K562 (cell line): ENCODE measurements at regions not wholly inside any gene's neighbourhood (a gene's known extent, or its start where the extent isn't known, plus 50 kb on each side); places are given as distances from the start of the nearest gene placed in this dataset.

Source experiments
- ATAC-seq: fragments of 200-7000 bp; cut with Tn5 transposase; 3 replicates; pipeline ENCODE4 v1.9.1; 2020; ENCODE audit warnings: moderate library complexity
- BruUV-seq: library from RNA; stranded (reverse); fragments of 400-500 nt; replicated peaks from 2 replicates; lab custom pipeline; 2021; lab: Mats Ljungman, UMichigan
- CTCF ChIA-PET: fragments of 300-600 bp; formaldehyde crosslinking; extraction: SDS; loops from one replicate; lab custom pipeline; 2021; ENCODE audit warnings: low intra/inter-chr PET ratio; lab: Yijun Ruan, JAX
- POLR2A ChIA-PET: fragments of 300-600, 350-650 bp; sonication (Branson Sonifier 250); formaldehyde crosslinking; extraction: SDS; loops from one replicate; lab custom pipeline; 2021; ENCODE audit warnings: antibody characterized with exemption, inconsistent platforms; lab: Yijun Ruan, JAX
- DNase-seq, 4 experiments: peaks; one replicate each; pipeline versions ENCODE4 v3.0.0 to v3.0.0-alpha.2; 2011 to 2018; ENCODE audit warnings: low spot score in 3 of 4, mixed read lengths in 3 of 4; ENCODE audit errors: extremely low read depth in 1 of 4
- FAIRE-seq: peaks from 2 replicates; lab custom pipeline; 2011; peaks lifted over from hg19 to GRCh38; lab: Jason Lieb, UNC
- H2AFZ ChIP-seq: 2 replicates; pipeline ENCODE4 v1.6.0; 2011; ENCODE audit warnings: low read depth, low read length, control low read depth, inconsistent platforms
- H3K27ac ChIP-seq: fragments of 200-600 bp; 3 replicates; pipeline ENCODE4 v1.8.0; 2011; ENCODE audit warnings: low read depth, mild to moderate bottlenecking, control low read depth, inconsistent platforms, low read length, moderate library complexity, mixed read lengths; ENCODE audit errors: extremely low read depth
- H3K27me3 ChIP-seq, 2 experiments: fragments of 300-600 bp in 1 of 2; 2 replicates in 1 of 2; 3 replicates in 1 of 2; pipeline versions ENCODE4 v1.6.0 to v1.8.0; 2011; ENCODE audit warnings: inconsistent platforms in 2 of 2, low read length in 2 of 2, mild to moderate bottlenecking in 1 of 2, mixed read lengths in 1 of 2, moderate library complexity in 1 of 2; ENCODE audit not compliant: control insufficient read depth in 2 of 2, insufficient read depth in 2 of 2
- H3K36me3 ChIP-seq: fragments of 300-600 bp; 3 replicates; pipeline ENCODE4 v1.8.0; 2011; ENCODE audit warnings: mild to moderate bottlenecking, low read length, inconsistent platforms; ENCODE audit not compliant: control insufficient read depth, insufficient read depth
- H3K4me1 ChIP-seq, 2 experiments: fragments of 200-600 bp in 1 of 2; replicated peaks in 1 of 2; 2 replicates in 1 of 2; 3 replicates in 1 of 2; pipeline versions ENCODE4 v1.5.1 to v1.8.0; 2011; ENCODE audit warnings: inconsistent platforms in 2 of 2, low read length in 2 of 2, mild to moderate bottlenecking in 1 of 2, mixed read lengths in 1 of 2, moderate library complexity in 1 of 2; ENCODE audit not compliant: control insufficient read depth in 2 of 2, insufficient read depth in 2 of 2
- H3K4me2 ChIP-seq: 2 replicates; pipeline ENCODE4 v1.6.1; 2011; ENCODE audit warnings: low read length, control low read depth, inconsistent platforms, mixed read lengths; ENCODE audit not compliant: insufficient read depth
- H3K4me3 ChIP-seq: fragments of 200-600 bp; sonication (generic), shearing (Covaris generic); 2 replicates; pipeline ENCODE4 v1.5.1; 2016; ENCODE audit warnings: control low read depth, inconsistent platforms
- H3K79me2 ChIP-seq: fragments of 200-600 bp; 3 replicates; pipeline ENCODE4 v1.8.0; 2011; ENCODE audit warnings: low read length, inconsistent platforms; ENCODE audit not compliant: control insufficient read depth, insufficient read depth
- H3K9ac ChIP-seq, 2 experiments: 2 replicates each; pipeline versions ENCODE4 v1.6.0 to v1.6.1; 2011; ENCODE audit warnings: low read depth in 2 of 2, low read length in 2 of 2, control low read depth in 1 of 2, inconsistent platforms in 1 of 2, mild to moderate bottlenecking in 1 of 2, mixed read lengths in 1 of 2; ENCODE audit not compliant: insufficient read depth in 1 of 2
- H3K9me1 ChIP-seq: one replicate; pipeline ENCODE4 v1.6.0; 2011; ENCODE audit warnings: inconsistent platforms, mild to moderate bottlenecking, low read length, moderate library complexity; ENCODE audit not compliant: control insufficient read depth, insufficient read depth
- H3K9me3 ChIP-seq: replicated peaks from 2 replicates; pipeline ENCODE4 v1.5.1; 2011; ENCODE audit warnings: low read depth, low read length, inconsistent platforms; ENCODE audit not compliant: control insufficient read depth, insufficient read depth
- H4K20me1 ChIP-seq: replicated peaks from 2 replicates; pipeline ENCODE4 v1.6.1; 2011; ENCODE audit warnings: low read length, inconsistent platforms, mixed read lengths; ENCODE audit not compliant: control insufficient read depth, insufficient read depth
- CBFB ChIP-seq: sonication (generic); formaldehyde crosslinking; IDR thresholded peaks from 2 replicates; pipeline ENCODE4 v1.4.0; 2020; ENCODE audit warnings: mild to moderate bottlenecking, missing genetic modification reagents
- FOXP4 ChIP-seq: sonication (generic); formaldehyde crosslinking; IDR thresholded peaks from 2 replicates; pipeline ENCODE4 v1.8.0; 2022; ENCODE audit warnings: mild to moderate bottlenecking, missing genetic modification reagents, borderline replicate concordance
- HNRNPL ChIP-seq: fragments of 200-400 bp; formaldehyde crosslinking; IDR thresholded peaks from 2 replicates; pipeline ENCODE4 v1.6.1; 2017; ENCODE audit warnings: low read depth, mild to moderate bottlenecking, low read length
- HNRNPUL1 ChIP-seq: fragments of 200-400 bp; formaldehyde crosslinking; IDR thresholded peaks from 2 replicates; pipeline ENCODE4 v1.6.1; 2017; ENCODE audit warnings: low read length
- HSF4 ChIP-seq: fragments of 250-450 bp; sonication (Bioruptor Pico); IDR thresholded peaks from 2 replicates; pipeline ENCODE4 v2.1.2; 2022; ENCODE audit warnings: mild to moderate bottlenecking, moderate library complexity, borderline replicate concordance
- RBM14 ChIP-seq: fragments of 200-400 bp; formaldehyde crosslinking; IDR thresholded peaks from 2 replicates; pipeline ENCODE4 v1.6.1; 2018; ENCODE audit warnings: low read depth, mild to moderate bottlenecking, low read length, moderate library complexity, borderline replicate concordance; ENCODE audit not compliant: insufficient read depth
- RFX5 ChIP-seq: IDR thresholded peaks from 2 replicates; pipeline ENCODE4 v1.6.1; 2011; ENCODE audit warnings: low read depth, mild to moderate bottlenecking, improper control_type of control experiment, low read length
- XRCC3 ChIP-seq: fragments of 450-650 bp; IDR thresholded peaks from 2 replicates; pipeline ENCODE4 v1.6.1; 2017; ENCODE audit warnings: mild to moderate bottlenecking, moderate library complexity
- ZBED1 ChIP-seq: IDR thresholded peaks from 2 replicates; pipeline ENCODE4 v1.6.1; 2014
- ZNF274 ChIP-seq: IDR thresholded peaks from 2 replicates; pipeline ENCODE4 v1.6.1; 2011; ENCODE audit warnings: low read depth, mild to moderate bottlenecking, low read length, moderate library complexity, borderline replicate concordance
- ZNF398 ChIP-seq: fragments of 250-450 bp; sonication (Bioruptor Pico); IDR thresholded peaks from 2 replicates; pipeline ENCODE4 v1.8.0; 2021; ENCODE audit warnings: moderate library complexity, mild to moderate bottlenecking, inconsistent platforms
- WGBS: fragments of 100-300 bp; shearing (Covaris generic); methylation state at CpG from one replicate; pipeline ENCODE4 v1.1.6; 2016; ENCODE audit warnings: low coverage, mixed read lengths; ENCODE audit not compliant: insufficient coverage; ENCODE audit errors: missing lambda C conversion rate; 5-methylcytosine and 5-hydroxymethylcytosine counted together
- in situ Hi-C: fragments of 300-500 bp; cut with MboI; formaldehyde crosslinking; loops from 4 replicates; pipeline ENCODE4 v1.15.0; 2018; ENCODE audit warnings: inconsistent platforms, mixed read lengths
- intact Hi-C: fragments of 100-400 bp; cut with micrococcal nuclease; formaldehyde crosslinking; loops from 2 replicates; pipeline ENCODE4 v1.14.2; 2022
- TF ChIP-seq, protein P1 (sequence below): fragments of 250-450 bp; sonication (Bioruptor Pico); IDR thresholded peaks from 2 replicates; pipeline ENCODE4 v1.5.0; 2020; ENCODE audit warnings: mild to moderate bottlenecking, borderline replicate concordance

DNA sequence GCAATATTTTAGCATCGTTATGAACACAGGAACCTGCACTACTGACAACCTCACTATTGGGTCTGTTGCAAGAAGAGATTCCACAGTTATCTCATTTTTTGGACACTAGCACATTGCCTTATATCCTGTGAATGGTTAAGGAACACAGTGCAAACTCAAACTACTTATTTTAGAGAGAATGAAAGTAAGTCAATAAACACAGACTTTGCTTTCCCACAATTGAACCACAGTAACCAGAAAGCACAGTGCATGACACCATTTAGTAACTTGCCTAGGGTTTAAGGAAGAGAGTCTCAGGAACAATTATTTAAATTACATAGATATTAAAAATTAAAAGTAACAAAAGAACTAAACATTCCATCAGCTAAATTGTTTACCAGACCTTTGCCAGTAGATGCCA, 468.8 kb downstream of the ZWINT start:
- no peak overlapping the region for H3K4me3 ChIP-seq
- ChIA-PET CTCF (no interaction called here), POLR2A (no interaction called here)
- H3K9me1 ChIP-seq = no peaks in the 10 kb centered on the region
- BruUV-seq = no TSS peak
- in situ Hi-C loops = no loop called here
- no peaks in the 10 kb centered on the region for H3K9me3 ChIP-seq
- no peaks in the 10 kb centered on the region for H3K79me2 ChIP-seq
- 0% methylated on average over 1 of the region's 1 CpG for whole genome bisulfite sequencing
- H3K4me1 ChIP-seq = no peaks in the 10 kb centered on the region
- TF ChIP-seq RBM14 = no peak
- no peak for TF ChIP-seq RFX5
- no peak for TF ChIP-seq CBFB (CRISPR knock-in tag)
- TF ChIP-seq ZBED1 = no peak
- TF ChIP-seq ZNF274 = no peak
- TF ChIP-seq FOXP4 = no peak
- no peak for TF ChIP-seq HNRNPUL1
- no peak for TF ChIP-seq HNRNPL
- no peak for TF ChIP-seq ZNF398 (CRISPR knock-in tag)
- TF ChIP-seq, protein P1, sequence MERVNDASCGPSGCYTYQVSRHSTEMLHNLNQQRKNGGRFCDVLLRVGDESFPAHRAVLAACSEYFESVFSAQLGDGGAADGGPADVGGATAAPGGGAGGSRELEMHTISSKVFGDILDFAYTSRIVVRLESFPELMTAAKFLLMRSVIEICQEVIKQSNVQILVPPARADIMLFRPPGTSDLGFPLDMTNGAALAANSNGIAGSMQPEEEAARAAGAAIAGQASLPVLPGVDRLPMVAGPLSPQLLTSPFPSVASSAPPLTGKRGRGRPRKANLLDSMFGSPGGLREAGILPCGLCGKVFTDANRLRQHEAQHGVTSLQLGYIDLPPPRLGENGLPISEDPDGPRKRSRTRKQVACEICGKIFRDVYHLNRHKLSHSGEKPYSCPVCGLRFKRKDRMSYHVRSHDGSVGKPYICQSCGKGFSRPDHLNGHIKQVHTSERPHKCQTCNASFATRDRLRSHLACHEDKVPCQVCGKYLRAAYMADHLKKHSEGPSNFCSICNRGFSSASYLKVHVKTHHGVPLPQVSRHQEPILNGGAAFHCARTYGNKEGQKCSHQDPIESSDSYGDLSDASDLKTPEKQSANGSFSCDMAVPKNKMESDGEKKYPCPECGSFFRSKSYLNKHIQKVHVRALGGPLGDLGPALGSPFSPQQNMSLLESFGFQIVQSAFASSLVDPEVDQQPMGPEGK = no peak
- TF ChIP-seq HSF4 (CRISPR knock-in tag) = no peak
- no peak for TF ChIP-seq XRCC3
- no peaks in the 10 kb centered on the region for H3K27me3 ChIP-seq
- intact Hi-C loops = no loop called here
- H3K4me2 ChIP-seq = no peak overlapping the region
- no peak overlapping the region for H2AFZ ChIP-seq
- H3K9ac ChIP-seq = no peak overlapping the region
- H4K20me1 ChIP-seq = no peaks in the 10 kb centered on the region
- no peak for ATAC-seq
- no peak for FAIRE-seq
- no peak overlapping the region for H3K27ac ChIP-seq
- H3K36me3 ChIP-seq = no peaks in the 10 kb centered on the region
- DNase-seq = no peak
